ENCODE measurements at regions not wholly inside any gene's neighbourhood (a gene's known extent, or its start where the extent isn't known, plus 50 kb on each side); places are given as distances from the start of the nearest gene placed in this dataset.

GRCh38 chr1:62941780-62942179, 157.8 kb downstream of the ATG4C start:
- Histone ChIP-seq H4K20me1 (ENCODE audit: insufficient read depth, poor library complexity, severe bottlenecking) (no peaks in the 10 kb centered on the region), H3K9me2 (replicated peaks; ENCODE audit: insufficient read depth) (no peaks in the 10 kb centered on the region), H3K9me3 (ENCODE audit: low read depth) (no peaks in the 10 kb centered on the region), H3K4me2 (no peak overlapping the region), H3K4me1 (ENCODE audit: insufficient read depth) (no peaks in the 10 kb centered on the region), H3K27me3 (peaks cover 7% of the 10 kb centered on the region), H3K36me3 (replicated peaks; ENCODE audit: insufficient read depth, low read depth) (no peaks in the 10 kb centered on the region), H3K27ac (no peak overlapping the region), H3K79me2 (no peaks in the 10 kb centered on the region), H2AFZ (no peak overlapping the region), H3K4me3 (no peak overlapping the region)
- WGBS (ENCODE audit: low lambda C conversion rate, missing lambda C conversion rate) = 88% methylated on average over 2 of the region's 2 CpGs
- TF ChIP-seq EZH2 (IDR thresholded peaks at IDR 0.05; ENCODE audit: borderline replicate concordance) (no peak), EZH2phosphoT487 (IDR thresholded peaks at IDR 0.05; ENCODE audit: low read depth, severe bottlenecking, unreplicated experiment) (no peak), CTCF (IDR thresholded peaks at IDR 0.05; ENCODE audit: poor library complexity) (no peak)
- no peak for DNase-seq (ENCODE audit: low spot score)

- no peak overlapping the region for H3K27ac ChIP-seq
- no peak for TF ChIP-seq EZH2 (IDR thresholded peaks at IDR 0.05; ENCODE audit: borderline replicate concordance)
- no peak for TF ChIP-seq CTCF (IDR thresholded peaks at IDR 0.05; ENCODE audit: poor library complexity)
- H2AFZ ChIP-seq = no peak overlapping the region
- H3K9me2 ChIP-seq (replicated peaks; ENCODE audit: insufficient read depth) = no peaks in the 10 kb centered on the region
- no peak overlapping the region for H3K4me3 ChIP-seq
- no peaks in the 10 kb centered on the region for H3K79me2 ChIP-seq
- no peak overlapping the region for H3K4me2 ChIP-seq
- no peaks in the 10 kb centered on the region for H3K9me3 ChIP-seq (ENCODE audit: low read depth)
- no peak for DNase-seq (ENCODE audit: low spot score)
- no peaks in the 10 kb centered on the region for H4K20me1 ChIP-seq (ENCODE audit: insufficient read depth, poor library complexity, severe bottlenecking)
- no peaks in the 10 kb centered on the region for H3K4me1 ChIP-seq (ENCODE audit: insufficient read depth)
- peaks cover 9% of the 10 kb centered on the region for H3K27me3 ChIP-seq
- 96% methylated on average over 5 of the region's 5 CpGs for WGBS (ENCODE audit: low lambda C conversion rate, missing lambda C conversion rate)
- H3K36me3 ChIP-seq (replicated peaks; ENCODE audit: insufficient read depth, low read depth) = no peaks in the 10 kb centered on the region
These were observed 162.6 kb downstream of the ATG4C start for GRCh38 chr1:62946511-62946910.

GRCh38 chr1:62951428-62951827, 167.5 kb downstream of the ATG4C start:
- Histone ChIP-seq H3K27ac (no peak overlapping the region), H3K79me2 (no peaks in the 10 kb centered on the region)
- TF ChIP-seq EZH2phosphoT487 (IDR thresholded peaks at IDR 0.05; ENCODE audit: low read depth, severe bottlenecking, unreplicated experiment) = no peak
- TF ChIP-seq EZH2 (IDR thresholded peaks at IDR 0.05; ENCODE audit: borderline replicate concordance) = no peak
- no peak for TF ChIP-seq CTCF (IDR thresholded peaks at IDR 0.05; ENCODE audit: poor library complexity)

GRCh38 chr1:62952596-62952995, 168.7 kb downstream of the ATG4C start:
- no peak overlapping the region for H3K27ac ChIP-seq
- no peak overlapping the region for H3K4me2 ChIP-seq
- H3K4me3 ChIP-seq = no peak overlapping the region
- H3K79me2 ChIP-seq = no peaks in the 10 kb centered on the region
- H3K9me2 ChIP-seq (replicated peaks; ENCODE audit: insufficient read depth) = no peaks in the 10 kb centered on the region
- no peaks in the 10 kb centered on the region for H4K20me1 ChIP-seq (ENCODE audit: insufficient read depth, poor library complexity, severe bottlenecking)
- H3K9me3 ChIP-seq (ENCODE audit: low read depth) = no peaks in the 10 kb centered on the region
- H3K27me3 ChIP-seq = peaks cover 23% of the 10 kb centered on the region
- DNase-seq (ENCODE audit: low spot score) = no peak
- TF ChIP-seq EZH2phosphoT487 (IDR thresholded peaks at IDR 0.05; ENCODE audit: low read depth, severe bottlenecking, unreplicated experiment) (no peak), CTCF (IDR thresholded peaks at IDR 0.05; ENCODE audit: poor library complexity) (no peak)
- H3K4me1 ChIP-seq (ENCODE audit: insufficient read depth) = no peaks in the 10 kb centered on the region
- WGBS (ENCODE audit: low lambda C conversion rate, missing lambda C conversion rate) = 90% methylated on average over 1 of the region's 1 CpG
- H3K36me3 ChIP-seq (replicated peaks; ENCODE audit: insufficient read depth, low read depth) = no peaks in the 10 kb centered on the region
- H2AFZ ChIP-seq = no peak overlapping the region

More at GRCh38 chr1:62951428-62951827, 167.5 kb downstream of the ATG4C start:
- no peaks in the 10 kb centered on the region for H3K36me3 ChIP-seq (replicated peaks; ENCODE audit: insufficient read depth, low read depth)
- no peaks in the 10 kb centered on the region for H4K20me1 ChIP-seq (ENCODE audit: insufficient read depth, poor library complexity, severe bottlenecking)
- H3K9me2 ChIP-seq (replicated peaks; ENCODE audit: insufficient read depth) = no peaks in the 10 kb centered on the region
- no peak overlapping the region for H2AFZ ChIP-seq
- no peak overlapping the region for H3K4me2 ChIP-seq
- peaks cover 23% of the 10 kb centered on the region for H3K27me3 ChIP-seq
- H3K4me3 ChIP-seq = no peak overlapping the region
- 72% methylated on average over 3 of the region's 3 CpGs for WGBS (ENCODE audit: low lambda C conversion rate, missing lambda C conversion rate)
- H3K9me3 ChIP-seq (ENCODE audit: low read depth) = no peaks in the 10 kb centered on the region
- no peak for DNase-seq (ENCODE audit: low spot score)
- no peaks in the 10 kb centered on the region for H3K4me1 ChIP-seq (ENCODE audit: insufficient read depth)
